ENCODE measurements at regions not wholly inside any gene's neighbourhood (a gene's known extent, or its start where the extent isn't known, plus 50 kb on each side); places are given as distances from the start of the nearest gene placed in this dataset.

- Histone ChIP-seq H3K27me3 (no peaks in the 10 kb centered on the region; the same call in none of the 2 replicates), H3K4me3 (no peak overlapping the region), H3K36me3 (no peaks in the 10 kb centered on the region), H3K4me1 (no peaks in the 10 kb centered on the region), H3K27ac (no peak overlapping the region), H3K9me3 (replicated peaks) (no peaks in the 10 kb centered on the region)
- no peak for DNase-seq
These were observed 187.4 kb upstream of the MYOCD start for GRCh38 chr17:12478311-12478710.

GRCh38 chr17:12485361-12485906 is 180.3 kb upstream of the MYOCD start:
- Histone ChIP-seq H3K27me3 (peaks cover 11% of the 10 kb centered on the region), H3K27ac (no peak overlapping the region), H3K36me3 (no peaks in the 10 kb centered on the region), H3K4me1 (no peaks in the 10 kb centered on the region), H3K4me3 (no peak overlapping the region), H3K9me3 (replicated peaks) (no peaks in the 10 kb centered on the region)
- DNase-seq = no peak

GRCh38 chr17:12489325-12489724 is 176.4 kb upstream of the MYOCD start:
- no peaks in the 10 kb centered on the region for H3K36me3 ChIP-seq
- DNase-seq = no peak
- H3K9me3 ChIP-seq (replicated peaks) = no peaks in the 10 kb centered on the region
- peaks cover 32% of the 10 kb centered on the region for H3K27me3 ChIP-seq
- no peaks in the 10 kb centered on the region for H3K4me1 ChIP-seq
- H3K4me3 ChIP-seq = no peak overlapping the region
- H3K27ac ChIP-seq = no peak overlapping the region

GRCh38 chr17:12492450-12492849 is 173.2 kb upstream of the MYOCD start:
- Histone ChIP-seq H3K4me3 (no peak overlapping the region), H3K27me3 (peaks cover 35% of the 10 kb centered on the region), H3K4me1 (no peaks in the 10 kb centered on the region), H3K9me3 (replicated peaks) (no peaks in the 10 kb centered on the region), H3K27ac (no peak overlapping the region), H3K36me3 (no peaks in the 10 kb centered on the region)
- no peak for DNase-seq

- peaks cover 12% of the 10 kb centered on the region for H3K27me3 ChIP-seq
- H3K4me3 ChIP-seq = no peak overlapping the region
- DNase-seq = no peak
- no peak overlapping the region for H3K27ac ChIP-seq
- H3K9me3 ChIP-seq (replicated peaks) = no peaks in the 10 kb centered on the region
- H3K4me1 ChIP-seq = no peaks in the 10 kb centered on the region
- no peaks in the 10 kb centered on the region for H3K36me3 ChIP-seq
These were observed 159.8 kb upstream of the MYOCD start for GRCh38 chr17:12505866-12506265.

GRCh38 chr17:12507026-12507595 is 158.6 kb upstream of the MYOCD start:
- Histone ChIP-seq H3K27ac (no peak overlapping the region), H3K4me1 (no peaks in the 10 kb centered on the region), H3K36me3 (no peaks in the 10 kb centered on the region), H3K27me3 (peaks cover 12% of the 10 kb centered on the region), H3K9me3 (replicated peaks) (no peaks in the 10 kb centered on the region), H3K4me3 (no peak overlapping the region)
- no peak for DNase-seq

GRCh38 chr17:12509801-12510200 is 155.9 kb upstream of the MYOCD start:
- H3K4me3 ChIP-seq = no peak overlapping the region
- H3K9me3 ChIP-seq (replicated peaks) = no peaks in the 10 kb centered on the region
- no peak for DNase-seq
- peaks cover 12% of the 10 kb centered on the region for H3K27me3 ChIP-seq
- no peaks in the 10 kb centered on the region for H3K4me1 ChIP-seq
- no peak overlapping the region for H3K27ac ChIP-seq
- no peaks in the 10 kb centered on the region for H3K36me3 ChIP-seq

GRCh38 chr17:12510535-12510934 is 155.2 kb upstream of the MYOCD start:
- H3K4me1 ChIP-seq = no peaks in the 10 kb centered on the region
- H3K27me3 ChIP-seq = peaks cover 12% of the 10 kb centered on the region
- no peak overlapping the region for H3K27ac ChIP-seq
- no peak for DNase-seq
- no peaks in the 10 kb centered on the region for H3K36me3 ChIP-seq
- no peak overlapping the region for H3K4me3 ChIP-seq
- H3K9me3 ChIP-seq (replicated peaks) = no peaks in the 10 kb centered on the region

- H3K27ac ChIP-seq = no peak overlapping the region
- no peak for DNase-seq
- H3K9me3 ChIP-seq (replicated peaks) = no peaks in the 10 kb centered on the region
- no peak overlapping the region for H3K4me3 ChIP-seq
- H3K36me3 ChIP-seq = no peaks in the 10 kb centered on the region
- H3K4me1 ChIP-seq = no peaks in the 10 kb centered on the region
- peaks cover 3% of the 10 kb centered on the region; the same call in 1 of the 2 replicates for H3K27me3 ChIP-seq
These were observed 152.9 kb upstream of the MYOCD start for GRCh38 chr17:12512694-12513355.

- H3K4me3 ChIP-seq = no peak overlapping the region
- no peaks in the 10 kb centered on the region for H3K9me3 ChIP-seq (replicated peaks)
- DNase-seq = no peak
- no peaks in the 10 kb centered on the region for H3K36me3 ChIP-seq
- H3K27me3 ChIP-seq = no peaks in the 10 kb centered on the region
- H3K27ac ChIP-seq = no peak overlapping the region
- H3K4me1 ChIP-seq = no peaks in the 10 kb centered on the region
These were observed 151.1 kb upstream of the MYOCD start for GRCh38 chr17:12514596-12514995.

- H3K4me3 ChIP-seq = no peak overlapping the region
- peaks cover 18% of the 10 kb centered on the region for H3K27me3 ChIP-seq
- no peaks in the 10 kb centered on the region for H3K9me3 ChIP-seq (replicated peaks)
- H3K4me1 ChIP-seq = no peaks in the 10 kb centered on the region; the same call in 1 of the 2 replicates
- H3K27ac ChIP-seq = no peak overlapping the region
- H3K36me3 ChIP-seq = no peaks in the 10 kb centered on the region
- DNase-seq = no peak
These were observed 145.6 kb upstream of the MYOCD start for GRCh38 chr17:12519956-12520594.

- DNase-seq = no peak
- Histone ChIP-seq H3K27ac (no peak overlapping the region), H3K4me1 (no peaks in the 10 kb centered on the region; the same call in 1 of the 2 replicates), H3K36me3 (no peaks in the 10 kb centered on the region), H3K9me3 (replicated peaks) (no peaks in the 10 kb centered on the region), H3K27me3 (peaks cover 18% of the 10 kb centered on the region), H3K4me3 (no peak overlapping the region)
These were observed 144.3 kb upstream of the MYOCD start for GRCh38 chr17:12521416-12521815.

GRCh38 chr17:12522336-12522735 is 143.4 kb upstream of the MYOCD start:
- Histone ChIP-seq H3K27ac (no peak overlapping the region), H3K9me3 (replicated peaks) (no peaks in the 10 kb centered on the region), H3K36me3 (no peaks in the 10 kb centered on the region)

GRCh38 chr17:12522743-12523183 is 142.9 kb upstream of the MYOCD start:
- H3K9me3 ChIP-seq (replicated peaks) = no peaks in the 10 kb centered on the region
- no peak overlapping the region for H3K27ac ChIP-seq
- H3K4me3 ChIP-seq = no peak overlapping the region
- H3K4me1 ChIP-seq = no peaks in the 10 kb centered on the region; the same call in 1 of the 2 replicates
- peak; percentile 40 to 50 for DNase-seq
- H3K27me3 ChIP-seq = peaks cover 18% of the 10 kb centered on the region
- H3K36me3 ChIP-seq = no peaks in the 10 kb centered on the region

More at GRCh38 chr17:12522336-12522735, 143.4 kb upstream of the MYOCD start:
- no peaks in the 10 kb centered on the region; the same call in 1 of the 2 replicates for H3K4me1 ChIP-seq
- no peak for DNase-seq
- peaks cover 18% of the 10 kb centered on the region for H3K27me3 ChIP-seq
- H3K4me3 ChIP-seq = no peak overlapping the region

- Histone ChIP-seq H3K27ac (no peak overlapping the region), H3K27me3 (peaks cover 18% of the 10 kb centered on the region), H3K9me3 (replicated peaks) (no peaks in the 10 kb centered on the region), H3K4me3 (no peak overlapping the region), H3K36me3 (no peaks in the 10 kb centered on the region), H3K4me1 (no peaks in the 10 kb centered on the region; the same call in 1 of the 2 replicates)
- DNase-seq = no peak
These were observed 142.4 kb upstream of the MYOCD start for GRCh38 chr17:12523244-12523643.

Data from SJCRH30 (cell line).